Naive thymus-derived CD4-positive, alpha-beta T cell (primary cell): ENCODE measurements at regions not wholly inside any gene's neighbourhood (a gene's known extent, or its start where the extent isn't known, plus 50 kb on each side); places are given as distances from the start of the nearest gene placed in this dataset.

Experiments used
- ATAC-seq: fragments of 150-1000 bp; cut with Tn5 transposase; 2 replicates; pipeline ENCODE4 v1.10.0; 2021; ENCODE audit warnings: mild to moderate bottlenecking, moderate library complexity
- CTCF ChIA-PET: fragments of 350-600 bp; sonication (Branson Sonifier 250); formaldehyde crosslinking; loops from one replicate; lab custom pipeline; 2021; ENCODE audit warnings: antibody characterized with exemption; lab: Charles Lee
- POLR2A ChIA-PET: fragments of 350-600 bp; sonication (Branson Sonifier 250); formaldehyde crosslinking; loops from one replicate; lab custom pipeline; 2021; ENCODE audit warnings: antibody characterized with exemption, inconsistent platforms; lab: Charles Lee
- DNase-seq, 9 donors: peaks; one replicate each; pipeline versions ENCODE4 v3.0.0 to v3.0.0-alpha.2; 2020 to 2022; ENCODE audit warnings: mixed read lengths in 1 of 9
- H3K27ac ChIP-seq: one replicate; pipeline ENCODE4 v1.7.0; 2013; ENCODE audit warnings: mild to moderate bottlenecking, low read depth, low read length, moderate library complexity
- H3K27me3 ChIP-seq, 2 donors: one replicate each; pipeline ENCODE4 v1.7.0; 2013; ENCODE audit warnings: low read length in 2 of 2, mild to moderate bottlenecking in 2 of 2, moderate library complexity in 2 of 2; ENCODE audit not compliant: control insufficient read depth in 2 of 2, insufficient read depth in 2 of 2
- H3K36me3 ChIP-seq, 3 experiments: 1 replicate in 2 of 3; 2 replicates in 1 of 3; pipeline ENCODE4 v1.7.0; 2013; ENCODE audit warnings: low read length in 3 of 3, mild to moderate bottlenecking in 3 of 3, moderate library complexity in 1 of 3; ENCODE audit not compliant: insufficient read depth in 3 of 3, control insufficient read depth in 2 of 3
- H3K4me1 ChIP-seq, 2 donors: one replicate each; pipeline ENCODE4 v1.7.0; 2013; ENCODE audit warnings: low read length in 2 of 2, mild to moderate bottlenecking in 2 of 2, moderate library complexity in 1 of 2; ENCODE audit not compliant: control insufficient read depth in 2 of 2, insufficient read depth in 2 of 2
- H3K4me3 ChIP-seq: 2 replicates; pipeline ENCODE4 v1.7.0; 2013; ENCODE audit warnings: mild to moderate bottlenecking, low read length
- H3K9me3 ChIP-seq, 3 experiments: 1 replicate in 2 of 3; 2 replicates in 1 of 3; pipeline ENCODE4 v1.7.0; 2013; ENCODE audit warnings: low read length in 3 of 3; ENCODE audit not compliant: control insufficient read depth in 2 of 3
- H3K27ac Mint-ChIP-seq, 9 donors: one replicate each; pipeline ENCODE4 v1.8.0; 2020 to 2022; ENCODE audit warnings: mixed read lengths in 9 of 9, mild to moderate bottlenecking in 8 of 9, moderate library complexity in 5 of 9, inconsistent platforms in 2 of 9
- H3K27me3 Mint-ChIP-seq, 5 donors: one replicate each; pipeline ENCODE4 v1.8.0; 2021 to 2022; ENCODE audit warnings: mixed read lengths in 5 of 5, mild to moderate bottlenecking in 1 of 5
- H3K36me3 Mint-ChIP-seq, 5 donors: one replicate each; pipeline ENCODE4 v1.8.0; 2020 to 2022; ENCODE audit warnings: mixed read lengths in 5 of 5, mild to moderate bottlenecking in 3 of 5, inconsistent platforms in 1 of 5
- H3K4me1 Mint-ChIP-seq, 7 donors: one replicate each; pipeline ENCODE4 v1.8.0; 2020 to 2022; ENCODE audit warnings: mixed read lengths in 7 of 7, mild to moderate bottlenecking in 3 of 7, inconsistent platforms in 1 of 7
- H3K4me3 Mint-ChIP-seq, 10 donors: one replicate each; pipeline ENCODE4 v1.8.0; 2020 to 2022; ENCODE audit warnings: mild to moderate bottlenecking in 10 of 10, mixed read lengths in 10 of 10, moderate library complexity in 6 of 10, inconsistent platforms in 2 of 10
- H3K9me3 Mint-ChIP-seq, 11 donors: one replicate each; pipeline ENCODE4 v1.8.0; 2020 to 2022; ENCODE audit warnings: mixed read lengths in 11 of 11, mild to moderate bottlenecking in 4 of 11, inconsistent platforms in 1 of 11, moderate library complexity in 1 of 11
- intact Hi-C, 2 donors: fragments of 100-400 bp; cut with micrococcal nuclease; formaldehyde crosslinking; loops; one replicate each; pipeline ENCODE4 v1.15.1; 2023

- DNase-seq: no peak
- no peaks in the 10 kb centered on the region for H3K36me3 Mint-ChIP-seq
- H3K27ac Mint-ChIP-seq: no peak overlapping the region
- POLR2A ChIA-PET: no interaction called here
- H3K4me3 ChIP-seq: no peak overlapping the region
- peaks cover 0 to 6% (median under 1%) of the 10 kb centered on the region in 11 donors for H3K9me3 Mint-ChIP-seq
- H3K4me1 ChIP-seq: no peaks in the 10 kb centered on the region
- no peaks in the 10 kb centered on the region for H3K27me3 Mint-ChIP-seq
- no peaks in the 10 kb centered on the region for H3K36me3 ChIP-seq
- ATAC-seq: no peak
- no peak overlapping the region for H3K27ac ChIP-seq
- CTCF ChIA-PET: no interaction called here
- intact Hi-C loops: no loop called here
- H3K27me3 ChIP-seq: no peaks in the 10 kb centered on the region
- no peak overlapping the region for H3K4me3 Mint-ChIP-seq
- no peaks in the 10 kb centered on the region for H3K4me1 Mint-ChIP-seq
- no peaks in the 10 kb centered on the region for H3K9me3 ChIP-seq
Observed at GRCh38 chr2:144959416-144959815, 439.5 kb upstream of the ZEB2 start.

DNA sequence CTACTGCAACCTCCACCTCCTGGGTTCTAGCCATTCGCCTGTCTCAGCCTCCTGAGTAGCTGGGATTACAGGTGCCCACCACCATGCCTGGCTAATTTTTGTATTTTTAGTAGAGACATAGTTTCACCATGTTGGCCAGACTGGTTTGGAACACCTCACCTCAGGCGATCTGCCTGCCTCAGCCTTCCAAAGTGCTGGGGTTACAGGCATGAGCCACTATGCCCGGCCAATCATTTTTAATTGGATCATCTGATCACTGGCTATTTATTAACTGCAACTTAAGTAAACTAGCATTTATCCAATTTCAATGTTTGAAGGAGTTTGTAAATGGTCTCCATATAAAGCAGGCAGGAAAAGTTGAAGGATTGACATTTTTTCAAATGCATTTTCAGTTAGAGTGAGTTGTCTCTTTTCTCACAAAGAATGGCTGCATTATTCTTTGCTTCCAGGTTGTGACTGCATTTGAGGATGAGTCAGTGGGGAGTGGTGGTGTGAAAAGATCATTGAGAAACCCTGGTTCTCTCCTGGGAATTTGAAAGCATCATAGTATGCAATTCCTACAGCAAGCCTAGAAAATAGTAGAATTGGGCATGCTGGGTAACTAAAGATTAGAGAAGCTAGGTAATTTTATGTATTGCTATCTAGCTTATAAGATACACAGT lies 431.1 kb upstream of the ZEB2 start:
- no peaks in the 10 kb centered on the region for H3K4me1 Mint-ChIP-seq
- Histone ChIP-seq H3K4me1 (no peaks in the 10 kb centered on the region), H3K36me3 (no peaks in the 10 kb centered on the region), H3K27me3 (no peaks in the 10 kb centered on the region), H3K4me3 (no peak overlapping the region), H3K9me3 (no peaks in the 10 kb centered on the region), H3K27ac (no peak overlapping the region)
- no peak overlapping the region for H3K27ac Mint-ChIP-seq
- POLR2A ChIA-PET: no interaction called here
- intact Hi-C loops: no loop called here
- H3K4me3 Mint-ChIP-seq: no peak overlapping the region
- CTCF ChIA-PET: interaction anchor here (0.6 kb wide), 1 partner anchor 394 kb away, joined by 3 read pairs; no protein-coding TSS in a partner anchor
- H3K9me3 Mint-ChIP-seq: peaks cover 0 to 1% (median 0%) of the 10 kb centered on the region in 11 donors
- ATAC-seq (no peak), DNase-seq (no peak)
- no peaks in the 10 kb centered on the region for H3K36me3 Mint-ChIP-seq
- no peaks in the 10 kb centered on the region for H3K27me3 Mint-ChIP-seq

- no peak overlapping the region for H3K27ac ChIP-seq
- H3K4me1 ChIP-seq: no peaks in the 10 kb centered on the region
- POLR2A ChIA-PET: no interaction called here
- peaks cover 0 to 3% (median 0%) of the 10 kb centered on the region in 11 donors for H3K9me3 Mint-ChIP-seq
- no peak overlapping the region for H3K4me3 ChIP-seq
- CTCF ChIA-PET: no interaction called here
- H3K36me3 ChIP-seq: no peaks in the 10 kb centered on the region
- no peaks in the 10 kb centered on the region for H3K27me3 Mint-ChIP-seq
- no peaks in the 10 kb centered on the region for H3K9me3 ChIP-seq
- no peak overlapping the region for H3K27ac Mint-ChIP-seq
- ATAC-seq (no peak), DNase-seq (no peak)
- H3K36me3 Mint-ChIP-seq: no peaks in the 10 kb centered on the region
- H3K27me3 ChIP-seq: no peaks in the 10 kb centered on the region
- no peaks in the 10 kb centered on the region for H3K4me1 Mint-ChIP-seq
- no peak overlapping the region for H3K4me3 Mint-ChIP-seq
- intact Hi-C loops: no loop called here
Observed at GRCh38 chr2:144948205-144948855, 428.4 kb upstream of the ZEB2 start.

DNA sequence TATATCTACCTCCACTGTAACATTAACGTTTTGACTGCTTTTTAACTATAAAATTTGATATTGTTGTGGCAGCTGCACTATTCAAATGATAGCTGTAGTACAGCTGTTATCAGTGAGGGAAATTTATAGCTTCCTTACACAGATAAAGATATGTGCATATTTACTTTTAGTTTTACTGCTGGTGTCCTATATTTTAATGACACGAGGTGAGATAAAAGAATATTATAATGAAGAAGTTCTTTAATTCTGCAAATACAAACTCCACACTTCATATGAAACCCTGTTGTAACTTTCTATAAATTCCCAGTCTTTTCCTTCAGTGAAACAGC lies 427.8 kb upstream of the ZEB2 start:
- H3K36me3 ChIP-seq: no peaks in the 10 kb centered on the region
- H3K4me3 ChIP-seq: no peak overlapping the region
- H3K9me3 ChIP-seq: no peaks in the 10 kb centered on the region
- DNase-seq (no peak), ATAC-seq (no peak)
- H3K27me3 ChIP-seq: no peaks in the 10 kb centered on the region
- intact Hi-C loops: no loop called here
- POLR2A ChIA-PET: no interaction called here
- Mint-ChIP-seq H3K27me3 (no peaks in the 10 kb centered on the region), H3K4me3 (no peak overlapping the region), H3K9me3 (peaks cover 0 to 6% (median 0%) of the 10 kb centered on the region in 11 donors), H3K36me3 (no peaks in the 10 kb centered on the region), H3K27ac (no peak overlapping the region), H3K4me1 (no peaks in the 10 kb centered on the region)
- no peaks in the 10 kb centered on the region for H3K4me1 ChIP-seq
- CTCF ChIA-PET: no interaction called here
- H3K27ac ChIP-seq: no peak overlapping the region

DNA sequence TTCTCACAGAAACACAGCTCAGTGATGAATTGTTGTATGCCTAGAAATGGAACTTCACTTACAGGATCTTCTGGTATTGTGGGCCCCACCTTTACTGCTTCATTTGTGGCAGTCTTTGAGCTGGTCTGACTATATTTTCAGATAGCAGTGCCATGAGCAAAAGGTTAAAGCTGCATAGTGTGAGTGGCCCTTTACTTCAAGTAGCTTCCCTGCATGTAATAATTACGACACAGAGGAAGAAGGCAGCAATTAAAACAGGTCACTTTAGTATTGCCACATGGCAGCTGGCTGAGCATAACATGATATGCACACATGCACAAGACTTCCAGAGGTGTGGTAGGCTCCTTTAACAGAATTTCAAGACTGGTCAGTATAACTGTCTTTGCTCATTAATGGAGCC lies 426.3 kb upstream of the ZEB2 start:
- Histone ChIP-seq H3K4me1 (no peaks in the 10 kb centered on the region), H3K27me3 (no peaks in the 10 kb centered on the region), H3K27ac (no peak overlapping the region), H3K36me3 (no peaks in the 10 kb centered on the region), H3K9me3 (no peaks in the 10 kb centered on the region), H3K4me3 (no peak overlapping the region)
- Mint-ChIP-seq H3K27ac (no peak overlapping the region), H3K4me1 (no peaks in the 10 kb centered on the region), H3K27me3 (no peaks in the 10 kb centered on the region), H3K4me3 (no peak overlapping the region), H3K9me3 (peaks cover 0 to 6% (median 0%) of the 10 kb centered on the region in 11 donors), H3K36me3 (no peaks in the 10 kb centered on the region)
- intact Hi-C loops: no loop called here
- ChIA-PET CTCF (no interaction called here), POLR2A (no interaction called here)
- DNase-seq (no peak), ATAC-seq (no peak)

GRCh38 chr2:144944546-144945220 lies 424.8 kb upstream of the ZEB2 start:
- ChIA-PET POLR2A (no interaction called here), CTCF (no interaction called here)
- no peaks in the 10 kb centered on the region for H3K27me3 ChIP-seq
- H3K4me1 ChIP-seq: no peaks in the 10 kb centered on the region
- peaks cover 0 to 6% (median 0%) of the 10 kb centered on the region in 11 donors for H3K9me3 Mint-ChIP-seq
- no peak overlapping the region for H3K4me3 ChIP-seq
- no peaks in the 10 kb centered on the region for H3K36me3 Mint-ChIP-seq
- H3K9me3 ChIP-seq: no peaks in the 10 kb centered on the region
- no peaks in the 10 kb centered on the region for H3K27me3 Mint-ChIP-seq
- H3K36me3 ChIP-seq: no peaks in the 10 kb centered on the region
- ATAC-seq (no peak), DNase-seq (no peak)
- no peak overlapping the region for H3K4me3 Mint-ChIP-seq
- H3K27ac Mint-ChIP-seq: no peak overlapping the region
- H3K4me1 Mint-ChIP-seq: no peaks in the 10 kb centered on the region
- intact Hi-C loops: no loop called here
- no peak overlapping the region for H3K27ac ChIP-seq

DNA sequence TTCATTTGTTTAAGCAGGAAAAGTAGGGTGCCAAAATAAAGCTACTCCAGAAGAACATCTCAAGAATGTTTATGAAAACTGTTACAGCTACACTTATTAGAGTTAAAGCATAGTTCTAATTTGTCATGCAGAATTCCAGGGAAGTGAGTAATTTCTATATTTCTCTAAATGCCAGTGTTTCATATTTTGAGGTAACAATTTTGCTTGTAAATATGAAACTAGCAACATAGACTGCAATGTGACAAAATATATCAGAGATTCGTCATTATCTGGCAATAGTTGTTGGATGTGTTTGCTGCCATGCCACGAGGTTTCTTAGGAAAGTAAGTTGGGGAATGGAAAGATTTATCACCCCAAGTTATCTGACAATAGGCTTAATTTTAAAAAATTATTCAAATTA lies 424.1 kb upstream of the ZEB2 start:
- Histone ChIP-seq H3K27ac (no peak overlapping the region), H3K36me3 (no peaks in the 10 kb centered on the region), H3K4me1 (no peaks in the 10 kb centered on the region), H3K27me3 (no peaks in the 10 kb centered on the region), H3K4me3 (no peak overlapping the region), H3K9me3 (no peaks in the 10 kb centered on the region)
- Mint-ChIP-seq H3K4me1 (no peaks in the 10 kb centered on the region), H3K4me3 (no peak overlapping the region), H3K36me3 (no peaks in the 10 kb centered on the region), H3K27ac (no peak overlapping the region), H3K27me3 (no peaks in the 10 kb centered on the region), H3K9me3 (peaks cover 0 to 6% (median 0%) of the 10 kb centered on the region in 11 donors)
- intact Hi-C loops: no loop called here
- ChIA-PET POLR2A (no interaction called here), CTCF (no interaction called here)
- no peak for ATAC-seq
- no peak for DNase-seq
